ENCODE measurements at regions not wholly inside any gene's neighbourhood (a gene's known extent, or its start where the extent isn't known, plus 50 kb on each side); places are given as distances from the start of the nearest gene placed in this dataset.

GRCh38 chr4:53713296-53713695 lies 122.0 kb upstream of the LNX1 start:
- TF ChIP-seq, protein P1, sequence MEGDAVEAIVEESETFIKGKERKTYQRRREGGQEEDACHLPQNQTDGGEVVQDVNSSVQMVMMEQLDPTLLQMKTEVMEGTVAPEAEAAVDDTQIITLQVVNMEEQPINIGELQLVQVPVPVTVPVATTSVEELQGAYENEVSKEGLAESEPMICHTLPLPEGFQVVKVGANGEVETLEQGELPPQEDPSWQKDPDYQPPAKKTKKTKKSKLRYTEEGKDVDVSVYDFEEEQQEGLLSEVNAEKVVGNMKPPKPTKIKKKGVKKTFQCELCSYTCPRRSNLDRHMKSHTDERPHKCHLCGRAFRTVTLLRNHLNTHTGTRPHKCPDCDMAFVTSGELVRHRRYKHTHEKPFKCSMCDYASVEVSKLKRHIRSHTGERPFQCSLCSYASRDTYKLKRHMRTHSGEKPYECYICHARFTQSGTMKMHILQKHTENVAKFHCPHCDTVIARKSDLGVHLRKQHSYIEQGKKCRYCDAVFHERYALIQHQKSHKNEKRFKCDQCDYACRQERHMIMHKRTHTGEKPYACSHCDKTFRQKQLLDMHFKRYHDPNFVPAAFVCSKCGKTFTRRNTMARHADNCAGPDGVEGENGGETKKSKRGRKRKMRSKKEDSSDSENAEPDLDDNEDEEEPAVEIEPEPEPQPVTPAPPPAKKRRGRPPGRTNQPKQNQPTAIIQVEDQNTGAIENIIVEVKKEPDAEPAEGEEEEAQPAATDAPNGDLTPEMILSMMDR (IDR thresholded peaks at IDR 0.05): no peak
- TF ChIP-seq POLR2AphosphoS5 (IDR thresholded peaks at IDR 0.05) (no peak), POLR2A (IDR thresholded peaks at IDR 0.05) (no peak), EP300 (IDR thresholded peaks at IDR 0.05) (no peak)
